SK-N-SH (cell line): ENCODE measurements at regions not wholly inside any gene's neighbourhood (a gene's known extent, or its start where the extent isn't known, plus 50 kb on each side); places are given as distances from the start of the nearest gene placed in this dataset.
A peak's percentile ranks its signal among the peaks of the same experiment; 100 is the strongest.

ENCODE experiments used
- CTCF ChIA-PET: fragments of 300-600, 350-600 bp; formaldehyde crosslinking; extraction: SDS; loops from one replicate; lab custom pipeline; 2021; lab: Yijun Ruan, JAX
- POLR2A ChIA-PET: fragments of 350-600 bp; sonication (Branson Sonifier 250); formaldehyde crosslinking; extraction: SDS; loops from one replicate; lab custom pipeline; 2020; ENCODE audit warnings: antibody characterized with exemption, inconsistent platforms; lab: Yijun Ruan, JAX
- DNase-seq: peaks from one replicate; pipeline ENCODE4 v3.0.0; 2012
- H2AFZ ChIP-seq: fragments of 200-600 bp; sonication (generic); 2 replicates; pipeline ENCODE4 v1.8.1; 2016; ENCODE audit warnings: antibody characterized with exemption, mild to moderate bottlenecking, low read depth
- H3F3A ChIP-seq: fragments of 200-600 bp; sonication (generic); replicated peaks from 2 replicates; pipeline ENCODE3; 2016; ENCODE audit warnings: antibody characterized with exemption, mild to moderate bottlenecking; ENCODE audit not compliant: insufficient read depth
- H3K27ac ChIP-seq, 2 experiments: fragments of 200-500 bp in 1 of 2; fragments of 200-600 bp in 1 of 2; sonication (Bioruptor generic) in 1 of 2; sonication (generic), shearing (Covaris generic) in 1 of 2; 2 replicates each; pipeline versions ENCODE4 v1.5.1 to v1.6.1; 2014 to 2016; ENCODE audit warnings: low read depth in 2 of 2, inconsistent platforms in 1 of 2, low read length in 1 of 2, mild to moderate bottlenecking in 1 of 2, mixed read lengths in 1 of 2
- H3K27me3 ChIP-seq: fragments of 200-600 bp; sonication (generic), shearing (Covaris generic); 2 replicates; pipeline ENCODE4 v1.6.1; 2016; ENCODE audit warnings: mixed run types; ENCODE audit not compliant: insufficient read depth
- H3K36me3 ChIP-seq, 2 experiments: fragments of 200-500 bp in 1 of 2; fragments of 200-600 bp in 1 of 2; sonication (Bioruptor generic) in 1 of 2; sonication (generic) in 1 of 2; replicated peaks in 1 of 2; 2 replicates each; pipeline versions ENCODE3 to v1.5.1; 2014 to 2016; ENCODE audit warnings: low read length in 1 of 2, mild to moderate bottlenecking in 1 of 2; ENCODE audit not compliant: insufficient read depth in 2 of 2, control insufficient read depth in 1 of 2
- H3K4me1 ChIP-seq, 2 experiments: fragments of 200-500 bp in 1 of 2; fragments of 200-600 bp in 1 of 2; sonication (Bioruptor generic) in 1 of 2; sonication (generic), shearing (Covaris generic) in 1 of 2; 2 replicates each; pipeline versions ENCODE4 v1.5.1 to v1.6.1; 2014 to 2016; ENCODE audit warnings: low read depth in 1 of 2, low read length in 1 of 2, mixed run types in 1 of 2; ENCODE audit not compliant: insufficient read depth in 2 of 2, control insufficient read depth in 1 of 2
- H3K4me2 ChIP-seq: fragments of 200-600 bp; sonication (generic), shearing (Covaris generic); 2 replicates; pipeline ENCODE4 v1.6.1; 2017; ENCODE audit warnings: mixed run types
- H3K4me3 ChIP-seq, 2 experiments: fragments of 200-500 bp in 1 of 2; fragments of 200-600 bp in 1 of 2; sonication (Bioruptor generic) in 1 of 2; sonication (generic), shearing (Covaris generic) in 1 of 2; 2 replicates each; pipeline versions ENCODE4 v1.5.1 to v1.8.1; 2014 to 2016; ENCODE audit warnings: low read depth in 2 of 2, inconsistent platforms in 1 of 2, low read length in 1 of 2, mild to moderate bottlenecking in 1 of 2, mixed read lengths in 1 of 2, moderate library complexity in 1 of 2
- H3K79me2 ChIP-seq: fragments of 200-600 bp; sonication (generic); 2 replicates; pipeline ENCODE4 v1.8.1; 2017; ENCODE audit warnings: mild to moderate bottlenecking; ENCODE audit not compliant: insufficient read depth
- H3K9ac ChIP-seq: fragments of 200-600 bp; sonication (generic); 2 replicates; pipeline ENCODE4 v1.6.1; 2017; ENCODE audit warnings: mixed run types
- H3K9me2 ChIP-seq: fragments of 200-600 bp; sonication (generic); 2 replicates; pipeline ENCODE4 v1.6.1; 2017; ENCODE audit warnings: mixed run types
- H3K9me3 ChIP-seq: fragments of 200-600 bp; sonication (generic); 2 replicates; pipeline ENCODE4 v1.6.1; 2017; ENCODE audit warnings: mixed run types, mild to moderate bottlenecking, moderate library complexity
- H4K20me1 ChIP-seq: fragments of 200-600 bp; sonication (generic); 2 replicates; pipeline ENCODE4 v1.6.1; 2017; ENCODE audit warnings: mild to moderate bottlenecking, mixed run types; ENCODE audit not compliant: insufficient read depth
- CHD2 ChIP-seq: fragments of 150-350 bp; IDR thresholded peaks from 2 replicates; pipeline ENCODE4 v1.6.1; 2018; ENCODE audit warnings: low read length; ENCODE audit not compliant: partially characterized antibody
- ELF1 ChIP-seq: IDR thresholded peaks from 2 replicates; pipeline ENCODE4 v1.4.0; 2012
- FOXJ3 ChIP-seq: sonication (generic); formaldehyde crosslinking; IDR thresholded peaks from 2 replicates; pipeline ENCODE4 v1.5.1; 2020; ENCODE audit warnings: mild to moderate bottlenecking, missing genetic modification reagents
- GABPA ChIP-seq: IDR thresholded peaks from 2 replicates; pipeline ENCODE4 v1.4.0; 2012; ENCODE audit warnings: low read depth, mild to moderate bottlenecking
- GATA2 ChIP-seq: sonication (generic); formaldehyde crosslinking; IDR thresholded peaks from 2 replicates; pipeline ENCODE4 v1.5.0; 2020; ENCODE audit warnings: mild to moderate bottlenecking, missing genetic modification reagents
- MEF2A ChIP-seq: IDR thresholded peaks from 2 replicates; pipeline ENCODE4 v1.4.0; 2012; ENCODE audit warnings: low read depth, borderline replicate concordance
- NFIC ChIP-seq: IDR thresholded peaks from 2 replicates; pipeline ENCODE4 v1.4.0; 2012; ENCODE audit warnings: borderline replicate concordance
- NRF1 ChIP-seq: IDR thresholded peaks from 2 replicates; pipeline ENCODE4 v1.6.1; 2012; ENCODE audit warnings: low read depth, mild to moderate bottlenecking, low read length
- RFX5 ChIP-seq: IDR thresholded peaks from 2 replicates; pipeline ENCODE4 v1.6.1; 2012; ENCODE audit warnings: mild to moderate bottlenecking, improper control_type of control experiment, low read length
- SMC3 ChIP-seq: IDR thresholded peaks from 2 replicates; pipeline ENCODE4 v1.6.1; 2012; ENCODE audit warnings: low read depth, low read length, improper control_type of control experiment
- TAF1 ChIP-seq: IDR thresholded peaks from 2 replicates; pipeline ENCODE4 v1.6.1; 2012; ENCODE audit warnings: low read depth, mild to moderate bottlenecking, low read length, moderate library complexity, borderline replicate concordance
- YY1 ChIP-seq: IDR thresholded peaks from 2 replicates; pipeline ENCODE4 v1.4.0; 2012; ENCODE audit warnings: low read depth, mild to moderate bottlenecking
- WGBS: methylation state at CpG from one replicate; pipeline ENCODE4 v1.1.6; 2017; ENCODE audit warnings: low lambda C conversion rate; 5-methylcytosine and 5-hydroxymethylcytosine counted together
- TF ChIP-seq, protein P1 (sequence below): IDR thresholded peaks from 2 replicates; pipeline ENCODE4; 2012
- TF ChIP-seq, protein P2 (sequence below): fragments of 200-600 bp; sonication (generic); IDR thresholded peaks from 2 replicates; pipeline ENCODE4 v1.6.1; 2017; ENCODE audit warnings: antibody characterized with exemption, mild to moderate bottlenecking, moderate library complexity
- TF ChIP-seq, protein P3 (sequence below): fragments of 150-350 bp; IDR thresholded peaks from 2 replicates; pipeline ENCODE4 v1.6.1; 2017; ENCODE audit warnings: antibody characterized with exemption, low read length, low read depth, borderline replicate concordance
- TF ChIP-seq, protein P4 (sequence below): IDR thresholded peaks from 2 replicates; pipeline ENCODE4 v1.4.0; 2012; ENCODE audit warnings: low read depth, borderline replicate concordance

DNA sequence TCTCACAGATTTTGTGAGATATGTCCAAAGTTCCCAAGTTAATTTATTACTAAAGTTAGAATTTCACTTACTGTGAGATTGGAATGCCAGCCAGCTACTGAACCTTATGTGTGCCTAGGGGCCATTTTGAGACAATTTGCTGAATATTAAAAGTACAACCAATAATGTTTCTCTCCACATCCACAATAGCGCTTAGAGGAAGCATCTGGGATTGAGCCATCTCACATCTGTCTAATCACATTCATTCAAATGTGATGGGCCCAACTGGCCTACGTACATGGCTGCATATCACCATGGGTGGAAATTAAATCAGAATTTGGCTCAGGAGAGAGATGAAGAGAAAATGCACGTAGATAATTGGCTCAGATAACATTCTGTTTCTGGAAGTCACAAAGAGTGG lies 1294.0 kb downstream of the AACS start:
- no peak overlapping the region for H3K9ac ChIP-seq
- H3K79me2 ChIP-seq = no peaks in the 10 kb centered on the region
- H3K4me1 ChIP-seq = no peaks in the 10 kb centered on the region
- no peak for DNase-seq
- H3K4me2 ChIP-seq = no peak overlapping the region
- H4K20me1 ChIP-seq = no peaks in the 10 kb centered on the region
- ChIA-PET CTCF (no interaction called here), POLR2A (no interaction called here)
- TF ChIP-seq FOXJ3 (CRISPR knock-in tag) (no peak), GATA2 (CRISPR knock-in tag) (no peak), NFIC (no peak), ELF1 (no peak), YY1 (no peak), CHD2 (no peak)
- TF ChIP-seq, protein P1, sequence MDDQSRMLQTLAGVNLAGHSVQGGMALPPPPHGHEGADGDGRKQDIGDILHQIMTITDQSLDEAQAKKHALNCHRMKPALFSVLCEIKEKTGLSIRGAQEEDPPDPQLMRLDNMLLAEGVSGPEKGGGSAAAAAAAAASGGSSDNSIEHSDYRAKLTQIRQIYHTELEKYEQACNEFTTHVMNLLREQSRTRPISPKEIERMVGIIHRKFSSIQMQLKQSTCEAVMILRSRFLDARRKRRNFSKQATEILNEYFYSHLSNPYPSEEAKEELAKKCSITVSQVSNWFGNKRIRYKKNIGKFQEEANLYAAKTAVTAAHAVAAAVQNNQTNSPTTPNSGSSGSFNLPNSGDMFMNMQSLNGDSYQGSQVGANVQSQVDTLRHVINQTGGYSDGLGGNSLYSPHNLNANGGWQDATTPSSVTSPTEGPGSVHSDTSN = no peak
- TF ChIP-seq, protein P2, sequence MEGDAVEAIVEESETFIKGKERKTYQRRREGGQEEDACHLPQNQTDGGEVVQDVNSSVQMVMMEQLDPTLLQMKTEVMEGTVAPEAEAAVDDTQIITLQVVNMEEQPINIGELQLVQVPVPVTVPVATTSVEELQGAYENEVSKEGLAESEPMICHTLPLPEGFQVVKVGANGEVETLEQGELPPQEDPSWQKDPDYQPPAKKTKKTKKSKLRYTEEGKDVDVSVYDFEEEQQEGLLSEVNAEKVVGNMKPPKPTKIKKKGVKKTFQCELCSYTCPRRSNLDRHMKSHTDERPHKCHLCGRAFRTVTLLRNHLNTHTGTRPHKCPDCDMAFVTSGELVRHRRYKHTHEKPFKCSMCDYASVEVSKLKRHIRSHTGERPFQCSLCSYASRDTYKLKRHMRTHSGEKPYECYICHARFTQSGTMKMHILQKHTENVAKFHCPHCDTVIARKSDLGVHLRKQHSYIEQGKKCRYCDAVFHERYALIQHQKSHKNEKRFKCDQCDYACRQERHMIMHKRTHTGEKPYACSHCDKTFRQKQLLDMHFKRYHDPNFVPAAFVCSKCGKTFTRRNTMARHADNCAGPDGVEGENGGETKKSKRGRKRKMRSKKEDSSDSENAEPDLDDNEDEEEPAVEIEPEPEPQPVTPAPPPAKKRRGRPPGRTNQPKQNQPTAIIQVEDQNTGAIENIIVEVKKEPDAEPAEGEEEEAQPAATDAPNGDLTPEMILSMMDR = no peak
- TF ChIP-seq, protein P3, sequence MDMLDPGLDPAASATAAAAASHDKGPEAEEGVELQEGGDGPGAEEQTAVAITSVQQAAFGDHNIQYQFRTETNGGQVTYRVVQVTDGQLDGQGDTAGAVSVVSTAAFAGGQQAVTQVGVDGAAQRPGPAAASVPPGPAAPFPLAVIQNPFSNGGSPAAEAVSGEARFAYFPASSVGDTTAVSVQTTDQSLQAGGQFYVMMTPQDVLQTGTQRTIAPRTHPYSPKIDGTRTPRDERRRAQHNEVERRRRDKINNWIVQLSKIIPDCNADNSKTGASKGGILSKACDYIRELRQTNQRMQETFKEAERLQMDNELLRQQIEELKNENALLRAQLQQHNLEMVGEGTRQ = no peak
- TF ChIP-seq, protein P4, sequence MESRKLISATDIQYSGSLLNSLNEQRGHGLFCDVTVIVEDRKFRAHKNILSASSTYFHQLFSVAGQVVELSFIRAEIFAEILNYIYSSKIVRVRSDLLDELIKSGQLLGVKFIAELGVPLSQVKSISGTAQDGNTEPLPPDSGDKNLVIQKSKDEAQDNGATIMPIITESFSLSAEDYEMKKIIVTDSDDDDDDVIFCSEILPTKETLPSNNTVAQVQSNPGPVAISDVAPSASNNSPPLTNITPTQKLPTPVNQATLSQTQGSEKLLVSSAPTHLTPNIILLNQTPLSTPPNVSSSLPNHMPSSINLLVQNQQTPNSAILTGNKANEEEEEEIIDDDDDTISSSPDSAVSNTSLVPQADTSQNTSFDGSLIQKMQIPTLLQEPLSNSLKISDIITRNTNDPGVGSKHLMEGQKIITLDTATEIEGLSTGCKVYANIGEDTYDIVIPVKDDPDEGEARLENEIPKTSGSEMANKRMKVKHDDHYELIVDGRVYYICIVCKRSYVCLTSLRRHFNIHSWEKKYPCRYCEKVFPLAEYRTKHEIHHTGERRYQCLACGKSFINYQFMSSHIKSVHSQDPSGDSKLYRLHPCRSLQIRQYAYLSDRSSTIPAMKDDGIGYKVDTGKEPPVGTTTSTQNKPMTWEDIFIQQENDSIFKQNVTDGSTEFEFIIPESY = no peak
- TF ChIP-seq, all 33 proteins: peak for 0
- 59% methylated on average over 3 of the region's 3 CpGs for WGBS
- Histone ChIP-seq H3K36me3 (no peaks in the 10 kb centered on the region), H2AFZ (0 out of 2 replicates have a peak overlapping the region, but pooled peaks have one; percentile 1), H3K27ac (no peak overlapping the region), H3F3A (no peaks in the 10 kb centered on the region), H3K27me3 (no peaks in the 10 kb centered on the region), H3K4me3 (no peak overlapping the region), H3K9me2 (no peaks in the 10 kb centered on the region), H3K9me3 (no peaks in the 10 kb centered on the region)

DNA sequence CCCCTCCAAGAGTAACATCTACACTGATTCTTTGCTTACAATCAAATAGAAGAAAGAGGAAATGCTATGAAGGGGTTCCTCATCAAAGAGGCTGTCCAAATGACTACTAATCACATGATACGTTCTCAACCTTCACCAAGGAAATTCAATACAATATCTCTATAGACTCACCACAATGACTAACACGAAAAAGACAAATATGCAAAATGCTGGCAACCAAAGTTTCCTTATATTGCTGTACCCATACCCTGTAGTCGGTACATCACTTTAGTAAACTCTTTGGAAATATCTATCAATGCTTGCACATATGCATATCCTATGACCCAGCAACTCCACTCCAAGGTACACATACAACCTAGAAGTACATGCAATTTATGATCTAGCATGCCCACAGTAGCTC lies 1296.6 kb downstream of the AACS start:
- no peak for DNase-seq
- Histone ChIP-seq H3K4me2 (no peak overlapping the region), H4K20me1 (no peaks in the 10 kb centered on the region), H3F3A (no peaks in the 10 kb centered on the region), H3K27ac (no peak overlapping the region), H3K79me2 (no peaks in the 10 kb centered on the region), H3K4me3 (no peak overlapping the region), H2AFZ (no peak overlapping the region), H3K36me3 (no peaks in the 10 kb centered on the region), H3K4me1 (no peaks in the 10 kb centered on the region), H3K27me3 (no peaks in the 10 kb centered on the region), H3K9me3 (no peaks in the 10 kb centered on the region), H3K9me2 (no peaks in the 10 kb centered on the region), H3K9ac (no peak overlapping the region)
- WGBS = 66% methylated on average over 3 of the region's 3 CpGs
- ChIA-PET POLR2A (no interaction called here), CTCF (no interaction called here)
- TF ChIP-seq SMC3 (no peak), MEF2A (no peak), NRF1 (no peak), CHD2 (no peak), RFX5 (no peak), TAF1 (no peak), GABPA (no peak)
- TF ChIP-seq, protein P3 = no peak
- TF ChIP-seq, protein P2 = no peak
- TF ChIP-seq, protein P4 = no peak
